Heart left ventricle (tissue), 16 donors: ENCODE measurements at regions not wholly inside any gene's neighbourhood (a gene's known extent, or its start where the extent isn't known, plus 50 kb on each side); places are given as distances from the start of the nearest gene placed in this dataset.

Experiments
- ATAC-seq, 4 donors: fragments of 200-7000 bp; cut with Tn5 transposase; one replicate each; pipeline ENCODE4 v1.9.1; 2020 to 2022; ENCODE audit warnings: moderate library complexity in 4 of 4, mild to moderate bottlenecking in 3 of 4, moderate number of reproducible peaks in 1 of 4
- DNase-seq, 5 donors: peaks; one replicate each; pipeline ENCODE4 v3.0.0-alpha.2; 2020
- H3K27ac ChIP-seq, 12 donors: fragments of 200-600 bp; sonication (generic) in 4 of 12; one replicate each; pipeline versions ENCODE4 v1.5.0 to v1.8.0; 2016 to 2022; ENCODE audit warnings: mild to moderate bottlenecking in 2 of 12
- H3K27me3 ChIP-seq, 9 donors: fragments of 200-600 bp; sonication (generic) in 2 of 9; one replicate each; pipeline versions ENCODE4 v1.5.1 to v1.8.0; 2016 to 2022; ENCODE audit warnings: mild to moderate bottlenecking in 3 of 9
- H3K36me3 ChIP-seq, 9 donors: fragments of 200-600 bp; sonication (generic) in 2 of 9; one replicate each; pipeline versions ENCODE4 v1.5.0 to v1.8.0; 2018 to 2022; ENCODE audit warnings: mild to moderate bottlenecking in 2 of 9
- H3K4me1 ChIP-seq, 12 donors: fragments of 200-600 bp; sonication (generic) in 4 of 12; one replicate each; pipeline versions ENCODE4 v1.5.0 to v1.8.0; 2016 to 2022; ENCODE audit warnings: mild to moderate bottlenecking in 3 of 12
- H3K4me3 ChIP-seq, 12 donors: fragments of 200-600 bp; sonication (generic) in 4 of 12; one replicate each; pipeline versions ENCODE4 v1.5.0 to v1.8.0; 2017 to 2022; ENCODE audit warnings: mild to moderate bottlenecking in 9 of 12, moderate library complexity in 4 of 12
- H3K9me3 ChIP-seq, 12 donors: fragments of 200-600 bp; sonication (generic) in 4 of 12; one replicate each; pipeline versions ENCODE4 v1.5.0 to v1.8.0; 2016 to 2022; ENCODE audit warnings: mild to moderate bottlenecking in 1 of 12
- CTCF ChIP-seq, 12 donors: fragments of 200-600 bp; sonication (generic) in 4 of 12; IDR thresholded peaks; one replicate each; pipeline versions ENCODE4 v1.5.0 to v1.8.0; 2018 to 2022; ENCODE audit warnings: antibody characterized with exemption in 12 of 12, mild to moderate bottlenecking in 5 of 12
- POLR2A ChIP-seq, 2 donors: fragments of 450-650 bp; IDR thresholded peaks; one replicate each; pipeline ENCODE4 v1.6.1; 2017; ENCODE audit warnings: antibody characterized with exemption in 2 of 2, mild to moderate bottlenecking in 2 of 2, moderate library complexity in 2 of 2
- WGBS, 4 donors: extraction: QIAGEN DNeasy Blood & Tissue Kit in 2 of 4; methylation state at CpG; one replicate each; pipeline versions ENCODE4 v1.1.5 to v1.1.7; 2013 to 2018; 5-methylcytosine and 5-hydroxymethylcytosine counted together
- intact Hi-C, 10 donors: fragments of 100-400 bp; cut with DNase I; formaldehyde crosslinking; loops; one replicate each; pipeline versions ENCODE4 v1.11.1 to v1.14.2; 2022
- donor health status: ischemic (EF 13 %, LVEDD 7.1; RV severe dilation, severe dysfunction).
- donor health status: healthy with polysubstance abuse.
- donor health status: DM: no; HTN: yes; CAD: no.
- donor health status: DM: no; HTN: no; CAD: no.
- donor health status: ischemic (EF 25% LVEDD 6.9; RV normal size, moderate dysfunction).
- donor health status: ischemic (EF 25% LVEDD 5.7; RV mildly dilated, moderate dysfunction).
- donor health status: healthy.
- donor health status: DM: yes; HTN: yes; CAD: no.
- donor health status: ischemic (EF 35%, LVEDD 5.7; RV mildly dilated, moderate dysfunction).
- donor health status: nonischemic (EF 11% LVEDD 7.7; RV severe dilation, severe dysfunction).
- donor health status: DM: yes; HTN: yes; CAD: no.
- donor health status: PGD.
- donor health status: ischemic (EF 29% LVEDD 5.4; RV normal size, mild dysfunction).
- donor health status: nonischemic (EF 23%, LVEDD 6.1; RV moderate dilation, normal function).

DNA sequence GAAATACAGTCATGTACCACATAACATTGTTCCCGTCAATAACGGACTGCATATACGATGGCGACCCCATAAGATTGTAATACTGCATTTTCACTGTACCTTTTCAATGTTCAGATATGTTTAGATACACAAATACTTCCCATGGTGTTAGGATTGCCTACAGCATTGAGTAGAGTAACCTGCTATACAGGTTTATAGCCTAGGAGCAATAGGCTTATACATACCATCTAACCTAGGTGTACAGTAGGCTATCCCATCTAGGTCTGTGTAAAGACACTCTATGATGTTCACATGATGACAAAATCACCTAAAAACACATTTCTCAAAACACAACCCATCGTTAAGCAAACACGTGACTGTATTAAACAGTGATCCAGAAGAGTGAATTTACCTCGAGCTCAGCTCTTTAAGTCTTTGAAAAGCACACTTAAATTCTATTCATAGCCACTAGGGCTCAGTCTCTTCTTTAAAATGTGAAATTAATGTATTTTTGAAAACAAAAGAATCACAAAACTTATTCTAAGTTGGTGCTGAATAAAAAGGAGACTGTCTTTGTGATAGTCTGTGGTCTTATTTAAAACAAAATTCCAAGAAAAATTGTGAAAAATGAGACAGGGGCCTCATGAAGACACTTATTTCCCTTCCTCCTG, 239.1 kb upstream of the ARID2 start:
- ATAC-seq, result no peak
- peaks cover 0 to 2% (median 0%) of the 10 kb centered on the region in 12 donors for H3K4me1 ChIP-seq
- no peaks in the 10 kb centered on the region for H3K36me3 ChIP-seq
- intact Hi-C loops, result no loop called here
- DNase-seq, result no peak
- H3K27me3 ChIP-seq, result no peaks in the 10 kb centered on the region
- H3K9me3 ChIP-seq, result peaks cover 0 to 13% (median 0%) of the 10 kb centered on the region in 12 donors
- H3K4me3 ChIP-seq, result no peak overlapping the region
- 92 to 96% (median 95%) methylated on average over 7 of the region's 7 CpGs for WGBS, 4 donors
- no peak overlapping the region for H3K27ac ChIP-seq
- TF ChIP-seq CTCF (IDR thresholded peaks at IDR 0.05) (no peak), POLR2A (IDR thresholded peaks at IDR 0.05) (no peak)

DNA sequence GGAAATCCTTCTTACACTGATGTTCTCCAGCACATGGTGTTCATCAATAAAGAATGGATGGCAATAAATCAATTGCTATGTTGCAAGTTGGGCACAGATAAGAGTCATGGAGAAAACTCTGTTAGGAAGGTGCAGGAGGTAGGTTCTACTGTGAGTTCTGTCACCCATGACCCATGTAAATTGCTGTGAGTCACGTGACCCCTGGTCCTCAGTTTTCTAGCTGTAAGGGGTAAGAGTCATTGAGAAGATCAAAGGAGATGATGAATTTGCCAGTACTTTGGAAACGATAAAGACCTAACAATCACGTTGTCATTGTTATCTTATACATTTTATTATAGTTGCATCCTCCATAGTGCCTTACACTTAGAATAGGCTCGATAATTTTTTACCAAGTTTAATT, 235.2 kb upstream of the ARID2 start:
- no peaks in the 10 kb centered on the region for H3K4me1 ChIP-seq
- no peaks in the 10 kb centered on the region for H3K36me3 ChIP-seq
- H3K27ac ChIP-seq, result no peak overlapping the region
- no peak for TF ChIP-seq CTCF (IDR thresholded peaks at IDR 0.05)
- TF ChIP-seq POLR2A (IDR thresholded peaks at IDR 0.05), result no peak
- ATAC-seq, result no peak
- no peak overlapping the region for H3K4me3 ChIP-seq
- intact Hi-C loops, result no loop called here
- DNase-seq, result no peak
- 85 to 89% (median 87%) methylated on average over 4 of the region's 4 CpGs for WGBS, 4 donors
- no peaks in the 10 kb centered on the region for H3K27me3 ChIP-seq
- H3K9me3 ChIP-seq, result peaks cover 0 to 13% (median 0%) of the 10 kb centered on the region in 12 donors

GRCh38 chr12:45498645-45499044, 230.9 kb upstream of the ARID2 start:
- H3K27me3 ChIP-seq, result no peaks in the 10 kb centered on the region
- H3K4me1 ChIP-seq, result no peaks in the 10 kb centered on the region
- WGBS, 4 donors, result 80 to 82% (median 81%) methylated on average over 1 of the region's 1 CpG
- H3K4me3 ChIP-seq, result no peak overlapping the region
- TF ChIP-seq POLR2A (IDR thresholded peaks at IDR 0.05), result no peak
- TF ChIP-seq CTCF (IDR thresholded peaks at IDR 0.05), result no peak
- ATAC-seq (no peak), DNase-seq (no peak)
- no peaks in the 10 kb centered on the region for H3K36me3 ChIP-seq
- intact Hi-C loops, result no loop called here
- H3K27ac ChIP-seq, result no peak overlapping the region
- peaks cover 0 to 3% (median 0%) of the 10 kb centered on the region in 12 donors for H3K9me3 ChIP-seq

DNA sequence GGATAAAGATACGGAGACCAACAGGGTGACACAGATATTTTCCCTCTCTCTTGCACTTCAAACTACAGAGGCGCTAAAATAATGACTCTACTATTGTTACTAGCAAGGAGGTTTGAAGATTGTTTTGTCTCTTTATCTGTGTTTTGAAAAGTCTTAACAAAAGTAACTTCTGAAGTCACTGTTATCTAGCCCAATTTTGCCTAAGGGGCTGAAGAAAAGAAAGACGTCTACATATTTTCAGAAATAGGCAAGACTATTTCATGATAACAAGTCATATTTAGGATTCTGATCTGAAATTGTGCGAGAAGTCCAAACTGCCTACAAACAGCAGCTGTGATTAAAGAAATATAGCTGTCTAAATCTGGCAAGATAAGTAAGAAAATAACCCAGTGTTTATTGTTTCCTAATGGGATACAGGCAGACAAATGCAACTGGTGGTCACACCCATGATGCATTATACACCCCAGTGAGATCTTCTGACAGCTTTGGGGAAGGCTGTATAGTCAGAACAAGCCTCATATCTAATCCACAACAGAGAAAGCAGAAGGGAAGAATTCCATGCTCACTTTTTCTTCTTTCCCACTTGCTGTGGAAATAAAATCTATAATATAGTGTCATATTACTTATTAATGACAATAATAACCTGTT, 226.9 kb upstream of the ARID2 start:
- H3K9me3 ChIP-seq, result no peaks in the 10 kb centered on the region
- no peak for ATAC-seq
- no peaks in the 10 kb centered on the region for H3K27me3 ChIP-seq
- no peaks in the 10 kb centered on the region for H3K4me1 ChIP-seq
- intact Hi-C loops, result no loop called here
- 68 to 74% (median 72%) methylated on average over 4 of the region's 4 CpGs for WGBS, 4 donors
- no peak for TF ChIP-seq POLR2A (IDR thresholded peaks at IDR 0.05)
- no peak for TF ChIP-seq CTCF (IDR thresholded peaks at IDR 0.05)
- no peaks in the 10 kb centered on the region for H3K36me3 ChIP-seq
- H3K4me3 ChIP-seq, result no peak overlapping the region
- H3K27ac ChIP-seq, result no peak overlapping the region
- DNase-seq, result no peak
